ENCODE measurements at regions not wholly inside any gene's neighbourhood (a gene's known extent, or its start where the extent isn't known, plus 50 kb on each side); places are given as distances from the start of the nearest gene placed in this dataset.
A peak's percentile ranks its signal among the peaks of the same experiment; 100 is the strongest.

DNA sequence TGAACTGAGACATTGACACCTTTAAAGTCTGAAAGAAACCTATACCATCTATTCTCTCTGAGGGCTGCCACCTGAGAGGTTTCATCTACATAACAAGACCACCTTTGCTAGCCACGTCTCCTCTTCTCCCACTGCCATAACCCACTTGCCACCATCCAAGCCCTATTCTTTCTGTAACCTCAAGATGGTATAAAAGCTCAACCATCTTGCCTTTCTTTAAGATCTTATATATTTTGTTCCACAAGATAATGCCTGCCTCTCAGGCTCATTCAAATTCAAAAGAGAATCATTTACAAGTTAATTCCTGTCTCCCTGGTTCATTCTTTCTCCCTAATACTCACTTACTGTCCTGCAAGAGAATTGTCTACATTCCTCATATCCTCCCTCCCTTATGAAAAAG, 192.5 kb downstream of the OTOR start:
- CTCF ChIA-PET: interaction anchor here (1.2 to 1.3 kb wide), 3 partner anchors 9 to 137 kb away, joined by 3 to 4 read pairs (median 3); no protein-coding TSS in a partner anchor

DNA sequence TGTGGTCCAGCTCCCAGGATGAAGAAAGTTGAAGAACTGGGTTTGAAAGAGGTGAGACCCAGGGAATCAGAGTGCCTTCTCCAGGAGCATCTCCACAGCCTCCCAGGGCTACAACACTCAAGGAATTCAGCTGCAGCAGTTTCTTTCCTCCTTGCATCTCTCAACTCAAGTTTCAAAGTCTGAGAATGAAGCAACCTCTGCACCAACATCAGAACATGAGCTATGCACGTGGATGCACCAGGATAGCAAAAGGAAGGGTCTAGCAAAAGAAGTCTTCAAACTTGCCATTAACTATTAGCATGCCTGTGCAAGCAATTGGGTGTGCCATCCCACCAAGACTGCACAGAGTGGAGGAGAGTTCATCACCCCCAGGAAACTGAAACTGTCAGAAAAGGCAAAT, 193.9 kb downstream of the OTOR start:
- Mint-ChIP-seq H3K27me3 (ENCODE audit: insufficient read depth, unreplicated experiment) (peaks cover 26% of the 10 kb centered on the region), H3K27ac (ENCODE audit: low read depth, unreplicated experiment) (no peak overlapping the region), H3K36me3 (ENCODE audit: insufficient read depth, unreplicated experiment) (no peaks in the 10 kb centered on the region), H3K4me3 (ENCODE audit: unreplicated experiment) (no peak overlapping the region), H3K9me3 (ENCODE audit: unreplicated experiment) (no peaks in the 10 kb centered on the region), H3K4me1 (ENCODE audit: insufficient read depth, unreplicated experiment) (no peaks in the 10 kb centered on the region)
- no TSS peak for BruUV-seq (replicated peaks)
- POLR2A ChIA-PET: no interaction called here
- TF ChIP-seq CTCF (IDR thresholded peaks at IDR 0.05; ENCODE audit: unreplicated experiment): no peak
- DNase-seq (ENCODE audit: unreplicated experiment): no peak
- CTCF ChIA-PET: interaction anchor here (0.6 to 1.3 kb wide), 2 partner anchors 136 to 138 kb away, joined by 3 to 4 read pairs; no protein-coding TSS in a partner anchor
- intact Hi-C loops (cut with micrococcal nuclease): no loop called here

More for the DNA sequence above, 192.5 kb downstream of the OTOR start:
- intact Hi-C loops (cut with micrococcal nuclease): no loop called here
- H3K27ac Mint-ChIP-seq (ENCODE audit: low read depth, unreplicated experiment): no peak overlapping the region
- DNase-seq (ENCODE audit: unreplicated experiment): no peak
- peaks cover 26% of the 10 kb centered on the region for H3K27me3 Mint-ChIP-seq (ENCODE audit: insufficient read depth, unreplicated experiment)
- POLR2A ChIA-PET: no interaction called here
- no peak for TF ChIP-seq CTCF (IDR thresholded peaks at IDR 0.05; ENCODE audit: unreplicated experiment)
- no peaks in the 10 kb centered on the region for H3K9me3 Mint-ChIP-seq (ENCODE audit: unreplicated experiment)
- H3K36me3 Mint-ChIP-seq (ENCODE audit: insufficient read depth, unreplicated experiment): no peaks in the 10 kb centered on the region
- H3K4me1 Mint-ChIP-seq (ENCODE audit: insufficient read depth, unreplicated experiment): no peaks in the 10 kb centered on the region
- no peak overlapping the region for H3K4me3 Mint-ChIP-seq (ENCODE audit: unreplicated experiment)
- no TSS peak for BruUV-seq (replicated peaks)

- DNase-seq (ENCODE audit: unreplicated experiment): peak; percentile 36
- H3K36me3 Mint-ChIP-seq (ENCODE audit: insufficient read depth, unreplicated experiment): no peaks in the 10 kb centered on the region
- TF ChIP-seq CTCF (IDR thresholded peaks at IDR 0.05; ENCODE audit: unreplicated experiment): no peak
- H3K27ac Mint-ChIP-seq (ENCODE audit: low read depth, unreplicated experiment): no peak overlapping the region
- POLR2A ChIA-PET: interaction anchor here (0.5 kb wide), 1 partner anchor 11 kb away, joined by 3 read pairs; no protein-coding TSS in a partner anchor
- CTCF ChIA-PET: interaction anchor here (0.9 kb wide), 2 partner anchors 21 to 138 kb away, joined by 3 read pairs; no protein-coding TSS in a partner anchor
- H3K4me3 Mint-ChIP-seq (ENCODE audit: unreplicated experiment): no peak overlapping the region
- no peaks in the 10 kb centered on the region for H3K9me3 Mint-ChIP-seq (ENCODE audit: unreplicated experiment)
- H3K27me3 Mint-ChIP-seq (ENCODE audit: insufficient read depth, unreplicated experiment): peaks cover 26% of the 10 kb centered on the region
- no peaks in the 10 kb centered on the region for H3K4me1 Mint-ChIP-seq (ENCODE audit: insufficient read depth, unreplicated experiment)
- intact Hi-C loops (cut with micrococcal nuclease): no loop called here
- BruUV-seq (replicated peaks): no TSS peak
These were observed 194.6 kb downstream of the OTOR start for GRCh38 chr20:16942756-16943155.

DNA sequence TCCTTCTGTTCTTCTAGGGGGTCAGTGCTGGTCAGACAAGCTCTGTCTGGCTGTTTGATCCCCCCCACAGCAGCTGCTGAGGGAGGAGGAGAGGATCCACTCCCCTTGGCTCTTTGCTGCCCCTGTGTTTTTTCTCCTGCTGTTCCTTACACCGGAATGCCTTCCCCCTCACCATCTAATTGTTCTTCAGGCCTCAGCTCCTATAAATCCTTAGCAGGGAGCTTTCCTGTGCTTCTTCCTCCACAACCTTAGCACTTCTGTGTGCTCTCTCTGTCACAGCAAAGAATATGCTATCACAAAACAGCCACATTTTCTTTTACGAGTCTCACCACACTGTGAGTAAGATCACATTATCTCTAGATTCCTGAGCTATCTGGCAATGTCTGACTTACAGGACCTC, 196.6 kb downstream of the OTOR start:
- peaks cover 36% of the 10 kb centered on the region for H3K27me3 Mint-ChIP-seq (ENCODE audit: insufficient read depth, unreplicated experiment)
- no peak overlapping the region for H3K4me3 Mint-ChIP-seq (ENCODE audit: unreplicated experiment)
- H3K9me3 Mint-ChIP-seq (ENCODE audit: unreplicated experiment): no peaks in the 10 kb centered on the region
- no peaks in the 10 kb centered on the region for H3K4me1 Mint-ChIP-seq (ENCODE audit: insufficient read depth, unreplicated experiment)
- BruUV-seq (replicated peaks): no TSS peak
- no peaks in the 10 kb centered on the region for H3K36me3 Mint-ChIP-seq (ENCODE audit: insufficient read depth, unreplicated experiment)
- H3K27ac Mint-ChIP-seq (ENCODE audit: low read depth, unreplicated experiment): no peak overlapping the region
- CTCF ChIA-PET: interaction anchor here (0.5 kb wide), 1 partner anchor 143 kb away, joined by 3 read pairs; no protein-coding TSS in a partner anchor
- no peak for TF ChIP-seq CTCF (IDR thresholded peaks at IDR 0.05; ENCODE audit: unreplicated experiment)
- DNase-seq (ENCODE audit: unreplicated experiment): no peak
- POLR2A ChIA-PET: no interaction called here
- intact Hi-C loops (cut with micrococcal nuclease): no loop called here
